HepG2 (cell line): ENCODE measurements at regions not wholly inside any gene's neighbourhood (a gene's known extent, or its start where the extent isn't known, plus 50 kb on each side); places are given as distances from the start of the nearest gene placed in this dataset.

Source experiments
- ESRRA ChIP-seq: sonication (generic); formaldehyde crosslinking; IDR thresholded peaks from 2 replicates; pipeline ENCODE4 v1.5.1; 2020; ENCODE audit warnings: mild to moderate bottlenecking, low read depth, missing genetic modification reagents
- KLF13 ChIP-seq: sonication (generic); formaldehyde crosslinking; IDR thresholded peaks from 2 replicates; pipeline ENCODE4 v1.4.0; 2020; ENCODE audit warnings: mild to moderate bottlenecking, missing genetic modification reagents
- POLR2AphosphoS5 ChIP-seq: IDR thresholded peaks from 2 replicates; pipeline ENCODE4 v1.6.1; 2012; ENCODE audit warnings: low read depth, low read length
- POLR2G ChIP-seq: fragments of 200-400 bp; formaldehyde crosslinking; IDR thresholded peaks from 2 replicates; pipeline ENCODE4 v1.6.1; 2018; ENCODE audit warnings: mild to moderate bottlenecking, low read depth, low read length, moderate library complexity
- RNF2 ChIP-seq: fragments of 450-650 bp; conservative IDR thresholded peaks from 2 replicates; pipeline ENCODE4 v1.6.1; 2016; ENCODE audit warnings: low read depth
- SNRNP70 ChIP-seq: fragments of 200-400 bp; formaldehyde crosslinking; IDR thresholded peaks from 2 replicates; pipeline ENCODE4 v1.6.1; 2017; ENCODE audit warnings: mild to moderate bottlenecking, low read depth, low read length, moderate library complexity
- YY1 ChIP-seq: IDR thresholded peaks from 2 replicates; pipeline ENCODE4 v1.6.1; 2011; ENCODE audit warnings: low read length, low read depth, moderate library complexity, mild to moderate bottlenecking; ENCODE audit not compliant: insufficient read depth, insufficient replicate concordance
- ZKSCAN1 ChIP-seq: fragments of 150-350 bp; IDR thresholded peaks from 2 replicates; pipeline ENCODE4 v1.6.1; 2014; ENCODE audit warnings: low read length
- ZKSCAN8 ChIP-seq: IDR thresholded peaks from 2 replicates; pipeline ENCODE4 v1.6.1; 2016; ENCODE audit warnings: borderline replicate concordance, missing genetic modification reagents, missing compliant biosample characterization
- TF ChIP-seq, protein P1 (sequence below): sonication (generic); formaldehyde crosslinking; IDR thresholded peaks from 2 replicates; pipeline ENCODE4 v1.5.0; 2020; ENCODE audit warnings: mild to moderate bottlenecking, missing genetic modification reagents, moderate library complexity

DNA sequence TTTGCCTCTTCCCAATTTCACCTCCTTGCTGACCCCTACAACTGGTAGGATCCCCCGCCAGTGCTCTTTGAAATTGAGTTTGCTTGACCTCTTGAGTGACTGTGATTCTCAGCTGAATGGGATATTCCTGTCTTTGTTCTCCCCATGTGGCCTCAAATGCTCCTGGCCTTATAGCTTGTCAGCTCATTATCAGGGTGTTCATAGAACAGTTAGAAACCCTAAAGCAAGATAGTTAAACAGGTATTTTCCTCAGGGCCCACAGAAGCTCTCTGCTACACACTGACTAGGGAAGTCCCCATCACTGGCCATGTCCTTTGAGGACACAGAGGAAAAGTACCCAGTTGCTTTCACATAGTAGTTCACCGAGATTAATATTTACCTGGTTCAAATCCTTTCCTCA is 211.5 kb upstream of the DTNBP1 start:
- TF ChIP-seq ZKSCAN8 (CRISPR knock-in tag) (no peak), ESRRA (no peak), SNRNP70 (no peak), POLR2G (no peak), KLF13 (no peak), POLR2AphosphoS5 (no peak), YY1 (no peak), RNF2 (no peak), ZKSCAN1 (no peak)
- TF ChIP-seq, protein P1, sequence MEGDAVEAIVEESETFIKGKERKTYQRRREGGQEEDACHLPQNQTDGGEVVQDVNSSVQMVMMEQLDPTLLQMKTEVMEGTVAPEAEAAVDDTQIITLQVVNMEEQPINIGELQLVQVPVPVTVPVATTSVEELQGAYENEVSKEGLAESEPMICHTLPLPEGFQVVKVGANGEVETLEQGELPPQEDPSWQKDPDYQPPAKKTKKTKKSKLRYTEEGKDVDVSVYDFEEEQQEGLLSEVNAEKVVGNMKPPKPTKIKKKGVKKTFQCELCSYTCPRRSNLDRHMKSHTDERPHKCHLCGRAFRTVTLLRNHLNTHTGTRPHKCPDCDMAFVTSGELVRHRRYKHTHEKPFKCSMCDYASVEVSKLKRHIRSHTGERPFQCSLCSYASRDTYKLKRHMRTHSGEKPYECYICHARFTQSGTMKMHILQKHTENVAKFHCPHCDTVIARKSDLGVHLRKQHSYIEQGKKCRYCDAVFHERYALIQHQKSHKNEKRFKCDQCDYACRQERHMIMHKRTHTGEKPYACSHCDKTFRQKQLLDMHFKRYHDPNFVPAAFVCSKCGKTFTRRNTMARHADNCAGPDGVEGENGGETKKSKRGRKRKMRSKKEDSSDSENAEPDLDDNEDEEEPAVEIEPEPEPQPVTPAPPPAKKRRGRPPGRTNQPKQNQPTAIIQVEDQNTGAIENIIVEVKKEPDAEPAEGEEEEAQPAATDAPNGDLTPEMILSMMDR (CRISPR knock-in tag) = no peak
